Astrocyte (in vitro differentiated cells and primary cell): ENCODE measurements at regions not wholly inside any gene's neighbourhood (a gene's known extent, or its start where the extent isn't known, plus 50 kb on each side); places are given as distances from the start of the nearest gene placed in this dataset.
A peak's percentile ranks its signal among the peaks of the same experiment; 100 is the strongest.
"Not testable (repeated sequence)": the region's sequence is repeated elsewhere in the genome, so short reads cannot be mapped to it uniquely, and the experiment has no call there.

Source experiments
- DNase-seq: peaks from one replicate; pipeline ENCODE4 v3.0.0-alpha.2; 2010; ENCODE audit warnings: low read depth
- FAIRE-seq: peaks from 2 replicates; lab custom pipeline; 2011; peaks lifted over from hg19 to GRCh38; lab: Jason Lieb, UNC
- H2AFZ ChIP-seq: 2 replicates; pipeline ENCODE4 v1.6.0; 2012; ENCODE audit warnings: low read depth, low read length, inconsistent platforms
- H3K27ac ChIP-seq: 2 replicates; pipeline ENCODE4 v1.5.1; 2011; ENCODE audit warnings: low read depth, low read length, inconsistent platforms
- H3K27me3 ChIP-seq: 2 replicates; pipeline ENCODE4 v1.6.0; 2011; ENCODE audit warnings: low read length, inconsistent platforms; ENCODE audit not compliant: insufficient read depth
- H3K36me3 ChIP-seq: 2 replicates; pipeline ENCODE4 v1.5.1; 2011; ENCODE audit warnings: low read length, inconsistent platforms; ENCODE audit not compliant: insufficient read depth
- H3K4me1 ChIP-seq: 2 replicates; pipeline ENCODE4 v1.5.1; 2011; ENCODE audit warnings: low read length, inconsistent platforms; ENCODE audit not compliant: insufficient read depth
- H3K4me2 ChIP-seq: 2 replicates; pipeline ENCODE4 v1.6.0; 2012; ENCODE audit warnings: low read length, inconsistent platforms
- H3K4me3 ChIP-seq: 2 replicates; pipeline ENCODE4 v1.5.1; 2011; ENCODE audit warnings: low read depth, mild to moderate bottlenecking, low read length, inconsistent platforms; ENCODE audit not compliant: insufficient read depth
- H3K79me2 ChIP-seq: 2 replicates; pipeline ENCODE4 v1.6.0; 2012; ENCODE audit warnings: mild to moderate bottlenecking, low read length, inconsistent platforms; ENCODE audit not compliant: insufficient read depth
- H3K9ac ChIP-seq: 2 replicates; pipeline ENCODE4 v1.6.0; 2012; ENCODE audit warnings: mild to moderate bottlenecking, low read length, inconsistent platforms
- H3K9me3 ChIP-seq: 2 replicates; pipeline ENCODE4 v1.5.1; 2012; ENCODE audit warnings: low read depth, mild to moderate bottlenecking, low read length, inconsistent platforms; ENCODE audit not compliant: insufficient read depth
- H4K20me1 ChIP-seq: 2 replicates; pipeline ENCODE4 v1.6.0; 2012; ENCODE audit warnings: low read length, inconsistent platforms; ENCODE audit not compliant: insufficient read depth
- H3K27ac Mint-ChIP-seq: one replicate; pipeline ENCODE4 v1.8.0; 2021; ENCODE audit warnings: mild to moderate bottlenecking, mixed read lengths; ENCODE audit not compliant: unreplicated experiment
- H3K27me3 Mint-ChIP-seq: one replicate; pipeline ENCODE4 v1.8.0; 2021; ENCODE audit warnings: low read depth, mixed read lengths; ENCODE audit not compliant: unreplicated experiment
- H3K36me3 Mint-ChIP-seq: one replicate; pipeline ENCODE4 v1.8.0; 2021; ENCODE audit warnings: low read depth, mixed read lengths; ENCODE audit not compliant: unreplicated experiment
- H3K4me1 Mint-ChIP-seq: one replicate; pipeline ENCODE4 v1.8.0; 2021; ENCODE audit warnings: low read depth, mixed read lengths; ENCODE audit not compliant: unreplicated experiment
- H3K4me3 Mint-ChIP-seq: one replicate; pipeline ENCODE4 v1.8.0; 2021; ENCODE audit warnings: mild to moderate bottlenecking, moderate library complexity, mixed read lengths; ENCODE audit not compliant: unreplicated experiment
- H3K9me3 Mint-ChIP-seq: one replicate; pipeline ENCODE4 v1.8.0; 2021; ENCODE audit warnings: mild to moderate bottlenecking, mixed read lengths; ENCODE audit not compliant: unreplicated experiment
- EZH2 ChIP-seq: IDR thresholded peaks from 2 replicates; pipeline ENCODE4 v1.6.1; 2012; ENCODE audit warnings: mild to moderate bottlenecking, low read length, inconsistent platforms; ENCODE audit not compliant: insufficient read depth
- TF ChIP-seq, protein P1 (sequence below): IDR thresholded peaks from 2 replicates; pipeline ENCODE4 v1.5.1; 2011; ENCODE audit warnings: low read depth, mild to moderate bottlenecking, inconsistent platforms, low read length, moderate library complexity; ENCODE audit not compliant: insufficient read depth

DNA sequence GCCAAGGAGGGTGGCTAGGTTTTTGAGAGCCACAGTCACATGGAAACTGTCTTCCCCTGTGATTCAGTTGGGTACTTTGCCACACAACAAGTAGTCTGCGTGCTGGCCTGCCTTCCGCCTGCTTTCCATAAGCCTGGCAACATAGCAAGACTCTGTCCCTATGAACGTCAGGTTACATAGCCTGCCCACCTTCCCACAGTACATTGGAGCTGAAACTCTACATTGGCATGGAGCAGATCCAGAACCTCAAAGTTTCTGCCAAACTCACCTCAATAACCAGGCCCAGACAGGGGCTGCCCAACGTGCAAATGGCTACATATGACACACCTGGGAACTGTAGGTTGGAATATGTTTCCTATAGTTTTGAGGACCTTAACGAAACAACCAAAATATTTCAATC lies 140.6 kb upstream of the PRICKLE2 start:
- no peak overlapping the region for H3K27ac Mint-ChIP-seq
- H3K36me3 Mint-ChIP-seq: peaks cover 6% of the 10 kb centered on the region
- FAIRE-seq (no peak), DNase-seq (no peak)
- Histone ChIP-seq H3K4me3 (no peak overlapping the region), H3K27ac (no peak overlapping the region), H3K36me3 (no peaks in the 10 kb centered on the region), H4K20me1 (no peaks in the 10 kb centered on the region), H3K9me3 (no peaks in the 10 kb centered on the region), H3K79me2 (no peaks in the 10 kb centered on the region), H2AFZ (no peak overlapping the region), H3K4me1 (no peaks in the 10 kb centered on the region), H3K9ac (no peak overlapping the region), H3K27me3 (no peaks in the 10 kb centered on the region), H3K4me2 (no peak overlapping the region)
- no peaks in the 10 kb centered on the region for H3K9me3 Mint-ChIP-seq
- H3K4me1 Mint-ChIP-seq: peaks cover 17% of the 10 kb centered on the region
- no peak for TF ChIP-seq EZH2
- TF ChIP-seq, protein P1, sequence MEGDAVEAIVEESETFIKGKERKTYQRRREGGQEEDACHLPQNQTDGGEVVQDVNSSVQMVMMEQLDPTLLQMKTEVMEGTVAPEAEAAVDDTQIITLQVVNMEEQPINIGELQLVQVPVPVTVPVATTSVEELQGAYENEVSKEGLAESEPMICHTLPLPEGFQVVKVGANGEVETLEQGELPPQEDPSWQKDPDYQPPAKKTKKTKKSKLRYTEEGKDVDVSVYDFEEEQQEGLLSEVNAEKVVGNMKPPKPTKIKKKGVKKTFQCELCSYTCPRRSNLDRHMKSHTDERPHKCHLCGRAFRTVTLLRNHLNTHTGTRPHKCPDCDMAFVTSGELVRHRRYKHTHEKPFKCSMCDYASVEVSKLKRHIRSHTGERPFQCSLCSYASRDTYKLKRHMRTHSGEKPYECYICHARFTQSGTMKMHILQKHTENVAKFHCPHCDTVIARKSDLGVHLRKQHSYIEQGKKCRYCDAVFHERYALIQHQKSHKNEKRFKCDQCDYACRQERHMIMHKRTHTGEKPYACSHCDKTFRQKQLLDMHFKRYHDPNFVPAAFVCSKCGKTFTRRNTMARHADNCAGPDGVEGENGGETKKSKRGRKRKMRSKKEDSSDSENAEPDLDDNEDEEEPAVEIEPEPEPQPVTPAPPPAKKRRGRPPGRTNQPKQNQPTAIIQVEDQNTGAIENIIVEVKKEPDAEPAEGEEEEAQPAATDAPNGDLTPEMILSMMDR: no peak
- H3K4me3 Mint-ChIP-seq: no peak overlapping the region
- H3K27me3 Mint-ChIP-seq: no peaks in the 10 kb centered on the region

DNA sequence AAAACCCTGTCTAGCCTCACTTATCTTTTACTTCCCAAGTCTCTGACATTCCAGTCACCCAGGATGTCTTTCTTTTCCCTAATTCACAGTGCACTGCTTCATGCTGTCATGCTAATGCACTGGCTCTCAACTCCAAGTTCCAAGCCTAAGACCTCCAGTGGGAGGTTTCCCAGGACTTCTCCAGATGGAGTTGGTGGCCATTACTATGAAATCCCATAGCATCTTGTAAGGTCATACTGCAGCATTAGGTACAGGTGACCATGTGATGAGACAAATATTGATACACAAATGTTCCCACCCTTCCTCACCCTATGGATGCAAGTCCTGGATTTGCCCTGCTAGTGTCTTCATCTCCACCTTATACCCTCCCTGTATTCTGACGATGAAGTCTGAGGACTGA lies 138.6 kb upstream of the PRICKLE2 start:
- Mint-ChIP-seq H3K27ac (no peak overlapping the region), H3K36me3 (peaks cover 4% of the 10 kb centered on the region), H3K27me3 (no peaks in the 10 kb centered on the region), H3K4me1 (peaks cover 16% of the 10 kb centered on the region), H3K9me3 (no peaks in the 10 kb centered on the region), H3K4me3 (no peak overlapping the region)
- Histone ChIP-seq H3K4me1 (no peaks in the 10 kb centered on the region), H3K9ac (no peak overlapping the region), H4K20me1 (no peaks in the 10 kb centered on the region), H3K4me3 (no peak overlapping the region), H3K36me3 (no peaks in the 10 kb centered on the region), H3K79me2 (no peaks in the 10 kb centered on the region), H3K27me3 (no peaks in the 10 kb centered on the region), H2AFZ (no peak overlapping the region), H3K27ac (no peak overlapping the region), H3K9me3 (no peaks in the 10 kb centered on the region), H3K4me2 (no peak overlapping the region)
- DNase-seq: no peak
- FAIRE-seq: no peak
- TF ChIP-seq, protein P1: no peak
- no peak for TF ChIP-seq EZH2

DNA sequence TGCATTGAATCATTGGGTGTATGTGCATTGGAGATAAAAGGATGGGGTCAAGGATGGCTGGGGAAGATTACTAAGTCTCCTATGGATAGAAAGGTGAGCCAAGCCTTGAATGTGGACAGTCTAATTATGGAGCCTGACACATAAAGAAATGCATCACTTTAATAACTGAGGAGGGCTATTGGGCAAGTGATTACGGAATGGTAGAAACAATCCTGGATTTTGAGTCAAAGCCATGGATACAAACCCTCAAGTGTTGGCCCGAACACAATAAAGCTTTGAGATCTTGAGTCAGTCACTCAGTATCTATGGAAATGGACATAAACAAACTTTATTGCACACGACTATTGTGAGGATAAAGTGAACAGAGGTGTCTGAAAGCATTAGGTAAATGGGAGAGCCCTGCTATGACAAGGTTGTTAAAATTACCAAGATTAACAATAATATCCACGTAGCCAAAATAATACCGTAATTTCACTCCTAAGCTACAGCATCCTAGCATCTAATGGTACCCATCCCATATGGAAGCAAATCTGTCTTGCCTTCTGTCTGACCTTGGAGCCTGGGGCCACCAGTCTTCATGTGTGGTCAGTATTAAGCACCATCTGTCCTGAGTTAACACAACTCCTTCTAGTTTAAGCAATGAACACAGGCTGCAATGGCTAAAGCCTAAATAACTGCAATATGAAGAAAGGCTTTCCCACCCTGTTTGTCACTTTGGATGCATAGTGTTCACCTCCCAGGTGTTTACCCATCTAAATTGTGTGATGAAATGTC lies 136.9 kb upstream of the PRICKLE2 start:
- Histone ChIP-seq H3K4me2 (no peak overlapping the region), H3K4me3 (no peak overlapping the region), H3K27me3 (no peaks in the 10 kb centered on the region), H3K9ac (no peak overlapping the region), H4K20me1 (no peaks in the 10 kb centered on the region), H2AFZ (no peak overlapping the region), H3K4me1 (no peaks in the 10 kb centered on the region), H3K36me3 (no peaks in the 10 kb centered on the region), H3K27ac (no peak overlapping the region), H3K79me2 (no peaks in the 10 kb centered on the region), H3K9me3 (no peaks in the 10 kb centered on the region)
- H3K36me3 Mint-ChIP-seq: peaks cover 4% of the 10 kb centered on the region
- FAIRE-seq (no peak), DNase-seq (peak; percentile 48)
- no peak for TF ChIP-seq EZH2
- TF ChIP-seq, protein P1: no peak
- H3K27ac Mint-ChIP-seq: no peak overlapping the region
- H3K9me3 Mint-ChIP-seq: no peaks in the 10 kb centered on the region
- H3K4me1 Mint-ChIP-seq: peaks cover 8% of the 10 kb centered on the region
- H3K27me3 Mint-ChIP-seq: no peaks in the 10 kb centered on the region
- no peak overlapping the region for H3K4me3 Mint-ChIP-seq

DNA sequence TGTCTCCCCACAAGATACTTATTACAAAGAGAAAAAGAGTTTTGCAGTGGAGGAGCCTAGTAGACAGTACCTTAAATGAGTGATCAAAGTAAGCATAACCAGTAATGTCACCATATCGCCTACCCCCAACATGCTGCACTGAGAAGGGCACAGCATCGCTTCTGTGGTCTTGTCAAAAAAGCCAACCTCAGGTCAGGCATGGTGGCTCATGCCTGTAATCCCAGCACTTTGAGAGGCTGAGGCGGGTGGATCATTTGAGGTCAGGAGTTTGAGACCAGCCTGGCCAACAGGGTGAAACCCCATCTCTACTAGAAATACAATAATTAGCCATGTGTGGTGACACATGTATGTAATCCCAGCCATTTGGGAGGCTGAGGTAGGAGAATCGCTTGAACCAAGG lies 135.8 kb upstream of the PRICKLE2 start:
- not testable (repeated sequence) for H3K27ac Mint-ChIP-seq, H3K9me3 ChIP-seq, H3K9ac ChIP-seq, H3K9me3 Mint-ChIP-seq, H3K27ac ChIP-seq, H3K4me1 ChIP-seq, DNase-seq, H4K20me1 ChIP-seq, H3K27me3 Mint-ChIP-seq, H2AFZ ChIP-seq, H3K4me2 ChIP-seq, H3K36me3 ChIP-seq, H3K4me3 ChIP-seq, H3K36me3 Mint-ChIP-seq, H3K4me1 Mint-ChIP-seq, H3K79me2 ChIP-seq, H3K4me3 Mint-ChIP-seq, H3K27me3 ChIP-seq, FAIRE-seq
